PFSK-1 (cell line): ENCODE measurements at regions not wholly inside any gene's neighbourhood (a gene's known extent, or its start where the extent isn't known, plus 50 kb on each side); places are given as distances from the start of the nearest gene placed in this dataset.

ENCODE experiments used
- POLR2AphosphoS5 ChIP-seq: IDR thresholded peaks from 2 replicates; pipeline ENCODE4 v1.6.1; 2012; ENCODE audit warnings: low read depth, mild to moderate bottlenecking, control low read depth, low read length, moderate library complexity
- TAF1 ChIP-seq: IDR thresholded peaks from 2 replicates; pipeline ENCODE4 v1.6.1; 2012; ENCODE audit warnings: low read length, control low read depth, borderline replicate concordance; ENCODE audit not compliant: insufficient read depth

GRCh38 chr3:109933576-109933975, 596.2 kb upstream of the DPPA4 start:
- TF ChIP-seq POLR2AphosphoS5 (no peak), TAF1 (no peak)
